K562 (cell line): ENCODE measurements at regions not wholly inside any gene's neighbourhood (a gene's known extent, or its start where the extent isn't known, plus 50 kb on each side); places are given as distances from the start of the nearest gene placed in this dataset.

ENCODE experiments used
- ATAC-seq: fragments of 200-7000 bp; cut with Tn5 transposase; 3 replicates; pipeline ENCODE4 v1.9.1; 2020; ENCODE audit warnings: moderate library complexity
- BruUV-seq: library from RNA; stranded (reverse); fragments of 400-500 nt; replicated peaks from 2 replicates; lab custom pipeline; 2021; lab: Mats Ljungman, UMichigan
- CTCF ChIA-PET: fragments of 300-600 bp; formaldehyde crosslinking; extraction: SDS; loops from one replicate; lab custom pipeline; 2021; ENCODE audit warnings: low intra/inter-chr PET ratio; lab: Yijun Ruan, JAX
- POLR2A ChIA-PET: fragments of 300-600, 350-650 bp; sonication (Branson Sonifier 250); formaldehyde crosslinking; extraction: SDS; loops from one replicate; lab custom pipeline; 2021; ENCODE audit warnings: antibody characterized with exemption, inconsistent platforms; lab: Yijun Ruan, JAX
- DNase-seq, 4 experiments: peaks; one replicate each; pipeline versions ENCODE4 v3.0.0 to v3.0.0-alpha.2; 2011 to 2018; ENCODE audit warnings: low spot score in 3 of 4, mixed read lengths in 3 of 4; ENCODE audit errors: extremely low read depth in 1 of 4
- FAIRE-seq: peaks from 2 replicates; lab custom pipeline; 2011; peaks lifted over from hg19 to GRCh38; lab: Jason Lieb, UNC
- H2AFZ ChIP-seq: 2 replicates; pipeline ENCODE4 v1.6.0; 2011; ENCODE audit warnings: low read depth, low read length, control low read depth, inconsistent platforms
- H3K27ac ChIP-seq: fragments of 200-600 bp; 3 replicates; pipeline ENCODE4 v1.8.0; 2011; ENCODE audit warnings: low read depth, mild to moderate bottlenecking, control low read depth, inconsistent platforms, low read length, moderate library complexity, mixed read lengths; ENCODE audit errors: extremely low read depth
- H3K27me3 ChIP-seq, 2 experiments: fragments of 300-600 bp in 1 of 2; 2 replicates in 1 of 2; 3 replicates in 1 of 2; pipeline versions ENCODE4 v1.6.0 to v1.8.0; 2011; ENCODE audit warnings: inconsistent platforms in 2 of 2, low read length in 2 of 2, mild to moderate bottlenecking in 1 of 2, mixed read lengths in 1 of 2, moderate library complexity in 1 of 2; ENCODE audit not compliant: control insufficient read depth in 2 of 2, insufficient read depth in 2 of 2
- H3K36me3 ChIP-seq: fragments of 300-600 bp; 3 replicates; pipeline ENCODE4 v1.8.0; 2011; ENCODE audit warnings: mild to moderate bottlenecking, low read length, inconsistent platforms; ENCODE audit not compliant: control insufficient read depth, insufficient read depth
- H3K4me1 ChIP-seq, 2 experiments: fragments of 200-600 bp in 1 of 2; replicated peaks in 1 of 2; 2 replicates in 1 of 2; 3 replicates in 1 of 2; pipeline versions ENCODE4 v1.5.1 to v1.8.0; 2011; ENCODE audit warnings: inconsistent platforms in 2 of 2, low read length in 2 of 2, mild to moderate bottlenecking in 1 of 2, mixed read lengths in 1 of 2, moderate library complexity in 1 of 2; ENCODE audit not compliant: control insufficient read depth in 2 of 2, insufficient read depth in 2 of 2
- H3K4me2 ChIP-seq: 2 replicates; pipeline ENCODE4 v1.6.1; 2011; ENCODE audit warnings: low read length, control low read depth, inconsistent platforms, mixed read lengths; ENCODE audit not compliant: insufficient read depth
- H3K4me3 ChIP-seq: fragments of 200-600 bp; sonication (generic), shearing (Covaris generic); 2 replicates; pipeline ENCODE4 v1.5.1; 2016; ENCODE audit warnings: control low read depth, inconsistent platforms
- H3K79me2 ChIP-seq: fragments of 200-600 bp; 3 replicates; pipeline ENCODE4 v1.8.0; 2011; ENCODE audit warnings: low read length, inconsistent platforms; ENCODE audit not compliant: control insufficient read depth, insufficient read depth
- H3K9ac ChIP-seq, 2 experiments: 2 replicates each; pipeline versions ENCODE4 v1.6.0 to v1.6.1; 2011; ENCODE audit warnings: low read depth in 2 of 2, low read length in 2 of 2, control low read depth in 1 of 2, inconsistent platforms in 1 of 2, mild to moderate bottlenecking in 1 of 2, mixed read lengths in 1 of 2; ENCODE audit not compliant: insufficient read depth in 1 of 2
- H3K9me1 ChIP-seq: one replicate; pipeline ENCODE4 v1.6.0; 2011; ENCODE audit warnings: inconsistent platforms, mild to moderate bottlenecking, low read length, moderate library complexity; ENCODE audit not compliant: control insufficient read depth, insufficient read depth
- H3K9me3 ChIP-seq: replicated peaks from 2 replicates; pipeline ENCODE4 v1.5.1; 2011; ENCODE audit warnings: low read depth, low read length, inconsistent platforms; ENCODE audit not compliant: control insufficient read depth, insufficient read depth
- H4K20me1 ChIP-seq: replicated peaks from 2 replicates; pipeline ENCODE4 v1.6.1; 2011; ENCODE audit warnings: low read length, inconsistent platforms, mixed read lengths; ENCODE audit not compliant: control insufficient read depth, insufficient read depth
- BRF2 ChIP-seq: IDR thresholded peaks from 3 replicates; pipeline ENCODE4 v1.6.1; 2011; ENCODE audit warnings: borderline replicate concordance, mild to moderate bottlenecking; ENCODE audit not compliant: insufficient read length, insufficient read depth
- DNMT1 ChIP-seq: fragments of 450-650 bp; IDR thresholded peaks from 2 replicates; pipeline ENCODE4 v1.6.1; 2016; ENCODE audit warnings: antibody characterized with exemption, mild to moderate bottlenecking
- GTF2E2 ChIP-seq: fragments of 200-800 bp; sonication (Bioruptor generic); IDR thresholded peaks from 2 replicates; pipeline ENCODE4 v1.6.1; 2016; ENCODE audit warnings: missing genetic modification characterization, missing compliant biosample characterization
- HDAC8 ChIP-seq: fragments of 450-650 bp; IDR thresholded peaks from 2 replicates; pipeline ENCODE4 v1.6.1; 2016; ENCODE audit warnings: mild to moderate bottlenecking, missing genetic modification characterization, moderate library complexity, missing compliant biosample characterization
- HMGXB4 ChIP-seq: sonication (generic); formaldehyde crosslinking; IDR thresholded peaks from 2 replicates; pipeline ENCODE4 v1.8.1; 2023; ENCODE audit warnings: mild to moderate bottlenecking, missing genetic modification reagents
- ID3 ChIP-seq, 2 experiments: fragments of 250-450 bp in 1 of 2; fragments of 450-650 bp in 1 of 2; sonication (Bioruptor Pico) in 1 of 2; IDR thresholded peaks; 2 replicates each; pipeline versions ENCODE4 v1.6.1 to v1.8.0; 2016 to 2021; ENCODE audit warnings: mild to moderate bottlenecking in 2 of 2, moderate library complexity in 2 of 2, missing compliant biosample characterization in 1 of 2, missing genetic modification characterization in 1 of 2
- PHF20 ChIP-seq: fragments of 450-650 bp; IDR thresholded peaks from 2 replicates; pipeline ENCODE4 v1.6.1; 2018; ENCODE audit not compliant: partially characterized antibody
- PHF8 ChIP-seq: fragments of 200-600 bp; sonication (generic); IDR thresholded peaks from 2 replicates; pipeline ENCODE4 v1.6.1; 2012; ENCODE audit warnings: mixed run types, mild to moderate bottlenecking, inconsistent platforms, low read length, moderate library complexity, borderline replicate concordance
- SMARCB1 ChIP-seq: IDR thresholded peaks from 2 replicates; pipeline ENCODE4 v1.6.1; 2011; ENCODE audit warnings: improper control_type of control experiment, low read depth; ENCODE audit not compliant: insufficient read length
- SRF ChIP-seq, 2 experiments: fragments of 250-450, 450-650 bp in 1 of 2; sonication (Bioruptor Pico) in 1 of 2; sonication (generic) in 1 of 2; formaldehyde crosslinking; IDR thresholded peaks; 2 replicates each; pipeline versions ENCODE4 v1.5.0 to v1.5.1; 2020 to 2022; ENCODE audit warnings: mild to moderate bottlenecking in 1 of 2, missing genetic modification reagents in 1 of 2
- ZNF232 ChIP-seq: sonication (generic); formaldehyde crosslinking; IDR thresholded peaks from 2 replicates; pipeline ENCODE4 v1.8.0; 2022; ENCODE audit warnings: mild to moderate bottlenecking, missing genetic modification reagents
- ZNF324 ChIP-seq: fragments of 250-450 bp; sonication (Bioruptor Pico); IDR thresholded peaks from 2 replicates; pipeline ENCODE4 v1.4.0; 2020; ENCODE audit warnings: mild to moderate bottlenecking
- ZNF655 ChIP-seq: fragments of 250-450 bp; sonication (Bioruptor Pico); IDR thresholded peaks from 2 replicates; pipeline ENCODE4 v1.5.0; 2021
- ZNF696 ChIP-seq: fragments of 250-450 bp; sonication (Bioruptor Pico); conservative IDR thresholded peaks from 2 replicates; pipeline ENCODE4 v1.4.0; 2020; ENCODE audit warnings: mild to moderate bottlenecking, moderate library complexity
- WGBS: fragments of 100-300 bp; shearing (Covaris generic); methylation state at CpG from one replicate; pipeline ENCODE4 v1.1.6; 2016; ENCODE audit warnings: low coverage, mixed read lengths; ENCODE audit not compliant: insufficient coverage; ENCODE audit errors: missing lambda C conversion rate; 5-methylcytosine and 5-hydroxymethylcytosine counted together
- in situ Hi-C: fragments of 300-500 bp; cut with MboI; formaldehyde crosslinking; loops from 4 replicates; pipeline ENCODE4 v1.15.0; 2018; ENCODE audit warnings: inconsistent platforms, mixed read lengths
- intact Hi-C: fragments of 100-400 bp; cut with micrococcal nuclease; formaldehyde crosslinking; loops from 2 replicates; pipeline ENCODE4 v1.14.2; 2022

- 0% methylated on average over 2 of the region's 2 CpGs for WGBS
- Histone ChIP-seq H3K36me3 (no peaks in the 10 kb centered on the region), H3K27ac (no peak overlapping the region), H3K9ac (no peak overlapping the region), H3K9me1 (no peaks in the 10 kb centered on the region), H3K9me3 (no peaks in the 10 kb centered on the region; the same call in 1 of the 2 replicates), H3K27me3 (no peaks in the 10 kb centered on the region), H3K79me2 (no peaks in the 10 kb centered on the region), H4K20me1 (no peaks in the 10 kb centered on the region), H3K4me1 (no peaks in the 10 kb centered on the region), H3K4me2 (no peak overlapping the region), H3K4me3 (no peak overlapping the region), H2AFZ (no peak overlapping the region)
- ChIA-PET POLR2A (no interaction called here), CTCF (no interaction called here)
- no peak for ATAC-seq
- in situ Hi-C loops (no loop called here), intact Hi-C loops (no loop called here)
- DNase-seq: no peak
- no TSS peak for BruUV-seq
- no peak for FAIRE-seq
- TF ChIP-seq ID3 (CRISPR knock-in tag; IDR thresholded peaks at IDR 0.05) (no peak), ID3 (tag; IDR thresholded peaks at IDR 0.05) (no peak), ZNF324 (CRISPR knock-in tag) (no peak), ZNF696 (CRISPR knock-in tag) (no peak), ZNF232 (CRISPR knock-in tag) (no peak), DNMT1 (no peak), ZNF655 (CRISPR knock-in tag) (no peak), PHF8 (no peak), HDAC8 (tag) (no peak), BRF2 (no peak), GTF2E2 (tag) (no peak), SMARCB1 (no peak), PHF20 (no peak), SRF (CRISPR knock-in tag; IDR thresholded peaks at IDR 0.05) (no peak), HMGXB4 (CRISPR knock-in tag) (no peak)
Observed at GRCh38 chr5:125898851-125899405, 524.3 kb upstream of the GRAMD2B start.
